Endothelial cell of umbilical vein (primary cell): ENCODE measurements at regions not wholly inside any gene's neighbourhood (a gene's known extent, or its start where the extent isn't known, plus 50 kb on each side); places are given as distances from the start of the nearest gene placed in this dataset.

Source experiments
- BruUV-seq: library from RNA; stranded (reverse); fragments of 400-500 nt; replicated peaks from 2 replicates; lab custom pipeline; 2021; lab: Mats Ljungman, UMichigan
- CTCF ChIA-PET: fragments of 300-600, 350-600 bp; sonication (Branson Sonifier 250); formaldehyde crosslinking; loops from one replicate; lab custom pipeline; 2021; ENCODE audit warnings: antibody characterized with exemption, inconsistent platforms; lab: Charles Lee
- POLR2A ChIA-PET: fragments of 300-600, 350-600 bp; sonication (Branson Sonifier 250); formaldehyde crosslinking; loops from one replicate; lab custom pipeline; 2021; ENCODE audit warnings: antibody characterized with exemption, inconsistent platforms; lab: Charles Lee
- DNase-seq: peaks from one replicate; pipeline ENCODE4 v3.0.0-alpha.2; 2011; ENCODE audit warnings: low read depth, low spot score
- FAIRE-seq: peaks from 2 replicates; lab custom pipeline; 2011; peaks lifted over from hg19 to GRCh38; lab: Jason Lieb, UNC
- H2AFZ ChIP-seq: 2 replicates; pipeline ENCODE4 v1.6.0; 2012; ENCODE audit warnings: low read depth, low read length, control low read depth, inconsistent platforms
- H3K27ac ChIP-seq: 2 replicates; pipeline ENCODE4 v1.5.1; 2011; ENCODE audit warnings: low read depth, mild to moderate bottlenecking, control low read depth, low read length, moderate library complexity; ENCODE audit not compliant: insufficient read depth
- H3K27me3 ChIP-seq, 2 experiments: 2 replicates each; pipeline versions ENCODE4 v1.6.0 to v1.6.1; 2011; ENCODE audit warnings: low read length in 2 of 2, mixed read lengths in 1 of 2; ENCODE audit not compliant: control insufficient read depth in 2 of 2, insufficient read depth in 2 of 2
- H3K36me3 ChIP-seq, 2 experiments: 2 replicates in 1 of 2; 3 replicates in 1 of 2; pipeline ENCODE4 v1.5.1; 2011; ENCODE audit warnings: low read length in 2 of 2, mild to moderate bottlenecking in 1 of 2, moderate library complexity in 1 of 2; ENCODE audit not compliant: control insufficient read depth in 2 of 2, insufficient read depth in 2 of 2; ENCODE audit errors: extremely low read depth in 1 of 2
- H3K4me1 ChIP-seq: 3 replicates; pipeline ENCODE4 v1.5.1; 2011; ENCODE audit warnings: mild to moderate bottlenecking, low read length; ENCODE audit not compliant: control insufficient read depth, insufficient read depth; ENCODE audit errors: extremely low read depth
- H3K4me2 ChIP-seq: 2 replicates; pipeline ENCODE4 v1.6.1; 2011; ENCODE audit warnings: low read length, control low read depth, mixed read lengths; ENCODE audit not compliant: insufficient read depth
- H3K4me3 ChIP-seq, 3 experiments: fragments of 200-600 bp in 1 of 3; sonication (generic), shearing (Covaris generic) in 1 of 3; replicated peaks in 1 of 3; 2 replicates each; pipeline ENCODE4 v1.5.1; 2011 to 2016; ENCODE audit warnings: control low read depth in 3 of 3, low read length in 3 of 3, mild to moderate bottlenecking in 2 of 3, inconsistent platforms in 1 of 3, low read depth in 1 of 3, moderate library complexity in 1 of 3; ENCODE audit not compliant: insufficient read depth in 1 of 3
- H3K79me2 ChIP-seq: 2 replicates; pipeline ENCODE4 v1.6.0; 2012; ENCODE audit warnings: low read length, inconsistent platforms; ENCODE audit not compliant: control insufficient read depth, insufficient read depth
- H3K9ac ChIP-seq: replicated peaks from 2 replicates; pipeline ENCODE3; 2011; ENCODE audit warnings: low read length, control low read depth; ENCODE audit not compliant: insufficient read depth; ENCODE audit errors: extremely low read depth
- H3K9me1 ChIP-seq: replicated peaks from 3 replicates; pipeline ENCODE4 v1.6.0; 2011; ENCODE audit warnings: mild to moderate bottlenecking, low read length; ENCODE audit not compliant: control insufficient read depth, insufficient read depth; ENCODE audit errors: extremely low read depth
- H3K9me3 ChIP-seq: replicated peaks from 2 replicates; pipeline ENCODE4 v1.5.1; 2012; ENCODE audit warnings: low read length, inconsistent platforms; ENCODE audit not compliant: control insufficient read depth, insufficient read depth
- H4K20me1 ChIP-seq: replicated peaks from 2 replicates; pipeline ENCODE3; 2011; ENCODE audit warnings: mild to moderate bottlenecking, low read length; ENCODE audit not compliant: control insufficient read depth, insufficient read depth; ENCODE audit errors: extremely low read depth
- EZH2 ChIP-seq: IDR thresholded peaks from 2 replicates; pipeline ENCODE4 v1.6.1; 2012; ENCODE audit warnings: borderline replicate concordance, low read depth, mild to moderate bottlenecking, moderate library complexity, low read length, inconsistent platforms; ENCODE audit not compliant: severe bottlenecking
- FOS ChIP-seq: IDR thresholded peaks from 2 replicates; pipeline ENCODE4 v1.6.1; 2011; ENCODE audit warnings: mild to moderate bottlenecking, low read length, moderate library complexity, borderline replicate concordance; ENCODE audit not compliant: insufficient read depth
- GATA2 ChIP-seq: IDR thresholded peaks from 2 replicates; pipeline ENCODE4 v1.7.0; 2011; ENCODE audit warnings: low read depth, mild to moderate bottlenecking, moderate library complexity, mixed read lengths, low read length; ENCODE audit not compliant: insufficient read length, insufficient read depth
- JUN ChIP-seq: IDR thresholded peaks from 2 replicates; pipeline ENCODE4 v1.6.1; 2011; ENCODE audit warnings: borderline replicate concordance, low read depth; ENCODE audit not compliant: insufficient read length, insufficient read depth
- MAX ChIP-seq: IDR thresholded peaks from 2 replicates; pipeline ENCODE4 v1.6.1; 2011; ENCODE audit not compliant: insufficient read depth, insufficient read length
- MYC ChIP-seq: IDR thresholded peaks from one replicate; pipeline ENCODE4 v1.6.1; 2011; ENCODE audit warnings: mild to moderate bottlenecking, low read depth, low read length
- POLR2A ChIP-seq: IDR thresholded peaks from 2 replicates; pipeline ENCODE4 v1.6.1; 2012; ENCODE audit warnings: low read depth, mild to moderate bottlenecking, control low read depth, low read length
- POLR2AphosphoS5 ChIP-seq: IDR thresholded peaks from 2 replicates; pipeline ENCODE4 v1.6.1; 2012; ENCODE audit warnings: low read depth, mild to moderate bottlenecking, control low read depth, low read length, moderate library complexity; ENCODE audit not compliant: insufficient read depth
- dilution Hi-C: fragments of 300-500 bp; cut with MboI; formaldehyde crosslinking; loops from one replicate; pipeline ENCODE4 v1.15.0; 2019; ENCODE audit warnings: low sequenced_read_pairs; ENCODE audit not compliant: extremely low pct_ligation_motif_present
- intact Hi-C: fragments of 100-400 bp; cut with micrococcal nuclease; formaldehyde crosslinking; loops from one replicate; pipeline ENCODE4 v1.10.0; 2022
- TF ChIP-seq, protein P1 (sequence below), 2 donors: IDR thresholded peaks; 1 replicate in 1 of 2; 2 replicates in 1 of 2; pipeline ENCODE4 v1.5.1; 2011; ENCODE audit warnings: low read length in 2 of 2, mild to moderate bottlenecking in 2 of 2, moderate library complexity in 2 of 2, control low read depth in 1 of 2, inconsistent platforms in 1 of 2, low read depth in 1 of 2; ENCODE audit not compliant: insufficient read depth in 1 of 2; ENCODE audit errors: extremely low read depth in 1 of 2

DNA sequence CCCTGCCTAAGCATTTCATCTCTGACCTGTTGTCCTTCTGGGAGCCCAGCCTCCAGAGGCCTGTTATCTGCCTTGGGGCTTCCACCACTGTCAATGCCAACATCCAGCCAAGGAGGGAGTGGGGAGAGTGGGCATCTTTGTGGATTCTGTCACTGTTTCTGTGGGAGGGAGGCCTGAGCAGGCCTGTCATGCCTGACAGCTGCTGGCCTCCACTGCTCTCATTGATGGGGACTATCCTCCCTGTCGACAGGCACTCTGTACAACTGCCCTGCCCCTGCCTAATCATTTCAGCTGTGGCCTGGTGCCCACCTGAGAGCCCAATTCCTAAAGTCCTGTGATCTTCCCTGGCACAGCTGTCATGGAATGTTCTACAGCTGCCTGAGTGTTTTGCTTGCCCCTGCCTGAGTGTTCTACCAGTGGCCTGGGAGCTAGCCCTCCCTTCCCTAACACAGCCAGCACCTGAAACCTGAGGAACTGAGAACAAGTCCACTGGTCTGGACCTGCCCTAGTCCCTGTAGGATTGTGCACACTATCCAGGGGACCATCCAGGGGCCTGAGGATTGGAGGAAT is 145.3 kb downstream of the FAM83B start:
- ChIA-PET POLR2A (no interaction called here), CTCF (interaction anchor here (3.7 kb wide), 1 partner anchor 1006 kb away, joined by 14 read pairs; no protein-coding TSS in a partner anchor)
- no TSS peak for BruUV-seq
- Histone ChIP-seq H3K9me3 (no peaks in the 10 kb centered on the region), H3K4me1 (no peaks in the 10 kb centered on the region), H3K4me2 (no peak overlapping the region), H3K27ac (no peak overlapping the region), H3K9ac (no peak overlapping the region), H2AFZ (no peak overlapping the region), H3K4me3 (no peak overlapping the region), H3K27me3 (no peaks in the 10 kb centered on the region), H4K20me1 (no peaks in the 10 kb centered on the region), H3K9me1 (no peaks in the 10 kb centered on the region), H3K79me2 (no peaks in the 10 kb centered on the region), H3K36me3 (no peaks in the 10 kb centered on the region)
- no peak for FAIRE-seq
- intact Hi-C loops (loop anchor here (10.0 kb wide), 1 partner anchor 1007 kb away; no protein-coding TSS in a partner anchor), dilution Hi-C loops (no loop called here)
- TF ChIP-seq JUN (no peak), MAX (no peak), POLR2AphosphoS5 (no peak), MYC (no peak), EZH2 (no peak), POLR2A (no peak), GATA2 (no peak), FOS (no peak)
- TF ChIP-seq, protein P1, sequence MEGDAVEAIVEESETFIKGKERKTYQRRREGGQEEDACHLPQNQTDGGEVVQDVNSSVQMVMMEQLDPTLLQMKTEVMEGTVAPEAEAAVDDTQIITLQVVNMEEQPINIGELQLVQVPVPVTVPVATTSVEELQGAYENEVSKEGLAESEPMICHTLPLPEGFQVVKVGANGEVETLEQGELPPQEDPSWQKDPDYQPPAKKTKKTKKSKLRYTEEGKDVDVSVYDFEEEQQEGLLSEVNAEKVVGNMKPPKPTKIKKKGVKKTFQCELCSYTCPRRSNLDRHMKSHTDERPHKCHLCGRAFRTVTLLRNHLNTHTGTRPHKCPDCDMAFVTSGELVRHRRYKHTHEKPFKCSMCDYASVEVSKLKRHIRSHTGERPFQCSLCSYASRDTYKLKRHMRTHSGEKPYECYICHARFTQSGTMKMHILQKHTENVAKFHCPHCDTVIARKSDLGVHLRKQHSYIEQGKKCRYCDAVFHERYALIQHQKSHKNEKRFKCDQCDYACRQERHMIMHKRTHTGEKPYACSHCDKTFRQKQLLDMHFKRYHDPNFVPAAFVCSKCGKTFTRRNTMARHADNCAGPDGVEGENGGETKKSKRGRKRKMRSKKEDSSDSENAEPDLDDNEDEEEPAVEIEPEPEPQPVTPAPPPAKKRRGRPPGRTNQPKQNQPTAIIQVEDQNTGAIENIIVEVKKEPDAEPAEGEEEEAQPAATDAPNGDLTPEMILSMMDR (IDR thresholded peaks at IDR 0.05; ENCODE audit: extremely low read depth in 1 of 2, insufficient read depth in 1 of 2, low read depth in 1 of 2, low read length in 2 of 2) = no peak
- DNase-seq = no peak
